ENCODE measurements at regions not wholly inside any gene's neighbourhood (a gene's known extent, or its start where the extent isn't known, plus 50 kb on each side); places are given as distances from the start of the nearest gene placed in this dataset.

GRCh38 chr1:239662950-239663349, 276.6 kb downstream of the CHRM3 start:
- BruUV-seq (replicated peaks), result no TSS peak
- H3K4me1 ChIP-seq (ENCODE audit: insufficient read depth, low read length, poor library complexity, severe bottlenecking), result no peaks in the 10 kb centered on the region
- no peaks in the 10 kb centered on the region for H3K27me3 ChIP-seq (replicated peaks; ENCODE audit: insufficient read depth, low read depth, low read length, poor library complexity)
- ChIA-PET POLR2A (ENCODE audit: low non-redundant PET) (no interaction called here), CTCF (no interaction called here)
- no peak for DNase-seq (ENCODE audit: low spot score)
- intact Hi-C loops (cut with micrococcal nuclease; ENCODE audit: unreplicated experiment), result no loop called here
- TF ChIP-seq EZH2 (IDR thresholded peaks at IDR 0.05; ENCODE audit: borderline replicate concordance, low read depth, low read length, poor library complexity, severe bottlenecking) (no peak), CTCF (conservative IDR thresholded peaks at IDR 0.05; ENCODE audit: low read depth, low read length) (no peak)
- no peak overlapping the region for H3K4me3 ChIP-seq (ENCODE audit: low read depth, low read length, poor library complexity, severe bottlenecking)
- no peaks in the 10 kb centered on the region for H3K9me3 ChIP-seq (ENCODE audit: low read depth, low read length, poor library complexity, severe bottlenecking)
- H3K36me3 ChIP-seq (ENCODE audit: insufficient read depth, low read length, poor library complexity, severe bottlenecking), result no peaks in the 10 kb centered on the region
- H3K27ac ChIP-seq (ENCODE audit: low read depth, low read length, poor library complexity, severe bottlenecking), result no peak overlapping the region

- BruUV-seq (replicated peaks), result no TSS peak
- no peaks in the 10 kb centered on the region for H3K4me1 ChIP-seq (ENCODE audit: insufficient read depth, low read length, poor library complexity, severe bottlenecking)
- intact Hi-C loops (cut with micrococcal nuclease; ENCODE audit: unreplicated experiment), result no loop called here
- no peak overlapping the region for H3K27ac ChIP-seq (ENCODE audit: low read depth, low read length, poor library complexity, severe bottlenecking)
- H3K27me3 ChIP-seq (replicated peaks; ENCODE audit: insufficient read depth, low read depth, low read length, poor library complexity), result no peaks in the 10 kb centered on the region
- ChIA-PET CTCF (no interaction called here), POLR2A (ENCODE audit: low non-redundant PET) (no interaction called here)
- H3K36me3 ChIP-seq (ENCODE audit: insufficient read depth, low read length, poor library complexity, severe bottlenecking), result no peaks in the 10 kb centered on the region
- H3K9me3 ChIP-seq (ENCODE audit: low read depth, low read length, poor library complexity, severe bottlenecking), result no peaks in the 10 kb centered on the region
- TF ChIP-seq CTCF (conservative IDR thresholded peaks at IDR 0.05; ENCODE audit: low read depth, low read length) (no peak), EZH2 (IDR thresholded peaks at IDR 0.05; ENCODE audit: borderline replicate concordance, low read depth, low read length, poor library complexity, severe bottlenecking) (no peak)
- no peak overlapping the region for H3K4me3 ChIP-seq (ENCODE audit: low read depth, low read length, poor library complexity, severe bottlenecking)
- DNase-seq (ENCODE audit: low spot score), result no peak
Measured at GRCh38 chr1:239672256-239672655, 285.9 kb downstream of the CHRM3 start.

- BruUV-seq (replicated peaks), result no TSS peak
- TF ChIP-seq CTCF (conservative IDR thresholded peaks at IDR 0.05; ENCODE audit: low read depth, low read length) (no peak), EZH2 (IDR thresholded peaks at IDR 0.05; ENCODE audit: borderline replicate concordance, low read depth, low read length, poor library complexity, severe bottlenecking) (no peak)
- H3K9me3 ChIP-seq (ENCODE audit: low read depth, low read length, poor library complexity, severe bottlenecking), result no peaks in the 10 kb centered on the region
- no peak overlapping the region for H3K4me3 ChIP-seq (ENCODE audit: low read depth, low read length, poor library complexity, severe bottlenecking)
- H3K4me1 ChIP-seq (ENCODE audit: insufficient read depth, low read length, poor library complexity, severe bottlenecking), result no peaks in the 10 kb centered on the region
- CTCF ChIA-PET, result no interaction called here
- POLR2A ChIA-PET (ENCODE audit: low non-redundant PET), result no interaction called here
- H3K36me3 ChIP-seq (ENCODE audit: insufficient read depth, low read length, poor library complexity, severe bottlenecking), result no peaks in the 10 kb centered on the region
- H3K27me3 ChIP-seq (replicated peaks; ENCODE audit: insufficient read depth, low read depth, low read length, poor library complexity), result no peaks in the 10 kb centered on the region
- DNase-seq (ENCODE audit: low spot score), result no peak
- no peak overlapping the region for H3K27ac ChIP-seq (ENCODE audit: low read depth, low read length, poor library complexity, severe bottlenecking)
- intact Hi-C loops (cut with micrococcal nuclease; ENCODE audit: unreplicated experiment), result no loop called here
Measured at GRCh38 chr1:239675735-239676134, 289.4 kb downstream of the CHRM3 start.
